ENCODE measurements at regions not wholly inside any gene's neighbourhood (a gene's known extent, or its start where the extent isn't known, plus 50 kb on each side); places are given as distances from the start of the nearest gene placed in this dataset.

- DNase-seq, result no peak
Measured at GRCh38 chr4:164357957-164358356, 396.0 kb upstream of the SMIM31 start.

- DNase-seq, result no peak
Measured at GRCh38 chr4:164358400-164358799, 395.5 kb upstream of the SMIM31 start.

- no peak for DNase-seq
Measured at GRCh38 chr4:164359881-164360280, 394.1 kb upstream of the SMIM31 start.

GRCh38 chr4:164368894-164369293, 385.0 kb upstream of the SMIM31 start:
- DNase-seq, result no peak

DNA sequence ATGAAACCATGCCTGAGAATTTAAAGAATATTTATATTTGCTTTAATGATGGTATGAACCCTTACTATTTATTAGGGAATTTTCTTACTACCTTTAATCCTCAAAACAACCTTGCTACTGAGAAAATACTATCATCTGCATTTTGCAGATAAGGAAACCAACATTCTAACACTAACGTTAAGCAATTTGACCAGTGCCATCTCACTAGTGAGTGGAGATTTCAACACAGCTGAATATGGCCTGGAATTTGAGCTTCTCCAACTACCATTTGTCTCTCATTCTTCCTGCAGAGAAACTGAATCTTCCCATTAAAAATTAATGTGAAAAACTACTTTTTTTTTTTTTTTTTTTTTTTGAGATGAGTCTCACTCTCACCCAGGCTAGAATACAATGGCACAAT, 380.9 kb upstream of the SMIM31 start:
- DNase-seq, result no peak

- no peak for DNase-seq
Measured at GRCh38 chr4:164377277-164377676, 376.7 kb upstream of the SMIM31 start.

DNA sequence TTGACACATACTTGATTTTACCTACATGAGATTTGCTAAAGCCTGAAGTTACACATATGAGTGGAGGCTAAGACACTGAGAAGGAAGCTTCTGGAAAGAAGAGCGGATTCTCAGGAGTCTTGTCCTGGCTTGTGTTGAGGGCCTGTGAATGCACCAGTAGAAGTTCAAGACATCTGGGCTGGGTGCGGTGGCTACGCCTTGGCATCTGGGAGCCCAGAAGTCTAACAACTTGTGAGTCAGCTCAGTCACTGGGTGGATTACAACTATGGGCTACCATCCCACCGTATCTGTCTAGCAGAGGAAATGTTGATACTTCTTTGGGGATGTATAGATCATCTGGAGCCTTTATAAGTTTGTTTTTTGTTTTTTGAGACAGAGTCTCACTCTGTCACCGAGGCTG, 375.6 kb upstream of the SMIM31 start:
- no peak for DNase-seq

DNA sequence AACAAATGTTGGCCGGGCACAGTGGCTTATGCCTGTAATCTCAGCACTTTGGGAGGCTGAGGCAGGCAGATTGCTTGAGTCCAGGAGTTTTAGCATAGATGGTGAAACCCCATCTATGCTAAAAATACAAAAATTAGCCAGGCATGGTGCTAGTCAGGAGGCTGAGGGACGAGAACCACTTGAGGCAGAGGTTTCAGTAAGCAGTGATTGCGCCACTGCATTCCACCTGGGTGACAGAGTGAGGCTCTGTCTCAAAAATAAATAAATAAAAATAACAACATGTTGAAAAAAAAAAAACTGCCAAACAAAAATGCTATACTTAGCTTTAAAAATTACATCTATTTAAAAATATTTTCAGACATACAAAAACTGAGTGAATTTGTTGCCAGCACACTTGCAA, 374.2 kb upstream of the SMIM31 start:
- DNase-seq, result no peak

DNA sequence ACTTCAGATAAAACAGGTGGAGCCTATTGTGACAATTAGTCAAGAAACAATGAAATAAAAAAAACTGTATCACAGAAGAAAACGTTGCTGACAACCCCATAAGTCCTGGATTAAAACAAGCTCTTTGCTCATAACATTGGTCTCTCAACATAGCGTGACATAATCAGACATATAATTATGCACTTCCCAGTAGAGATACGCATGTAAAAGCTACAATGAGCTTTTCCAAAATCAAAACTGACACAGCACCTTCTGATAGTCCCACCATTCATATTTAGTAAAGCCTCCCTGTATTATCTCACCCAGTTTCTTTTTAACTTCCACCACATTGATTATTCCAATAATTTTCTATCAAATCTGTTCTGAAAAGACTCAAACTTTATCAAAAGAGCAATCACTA, 372.1 kb upstream of the SMIM31 start:
- no peak for DNase-seq

DNA sequence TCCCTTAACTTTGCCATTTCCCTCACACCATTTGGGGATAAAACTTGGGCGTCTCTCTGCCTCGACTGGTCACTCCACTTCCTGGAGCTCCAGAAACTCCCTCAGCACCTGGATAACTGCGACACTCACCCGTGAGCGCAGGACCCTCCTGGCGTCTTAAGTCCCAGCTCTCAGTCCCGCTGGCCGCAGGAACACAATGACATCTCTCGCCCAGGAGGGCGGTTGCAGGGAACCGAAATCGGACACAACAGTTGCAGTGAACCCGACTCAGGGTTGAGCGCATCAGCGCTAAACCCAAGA, 370.9 kb upstream of the SMIM31 start:
- DNase-seq, result no peak

- no peak for DNase-seq
Measured at GRCh38 chr4:164383358-164384220, 370.3 kb upstream of the SMIM31 start.

- DNase-seq, result no peak
Measured at GRCh38 chr4:164384416-164384815, 369.5 kb upstream of the SMIM31 start.

DNA sequence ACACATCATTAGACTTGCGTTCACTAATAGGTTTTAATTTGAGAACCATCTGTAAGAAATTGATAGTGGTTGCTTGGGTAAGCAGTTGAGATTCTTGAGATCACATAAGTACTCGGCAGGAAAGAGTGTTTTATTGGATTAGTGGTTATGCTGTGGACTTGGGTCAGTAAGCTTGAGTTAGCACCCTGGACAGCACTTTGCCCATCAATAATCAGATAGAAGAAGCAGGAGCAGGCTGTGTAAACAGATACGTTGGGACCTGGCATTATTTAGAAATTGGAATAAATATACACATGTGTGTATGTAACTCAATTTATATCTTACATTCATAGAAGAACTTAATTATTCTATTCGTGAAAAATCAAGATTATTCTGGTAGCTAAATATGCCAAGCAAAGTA, 357.5 kb upstream of the SMIM31 start:
- DNase-seq, result no peak

GRCh38 chr4:164402554-164402953, 351.4 kb upstream of the SMIM31 start:
- DNase-seq, result no peak

- DNase-seq, result no peak
Measured at GRCh38 chr4:164405774-164406173, 348.2 kb upstream of the SMIM31 start.

DNA sequence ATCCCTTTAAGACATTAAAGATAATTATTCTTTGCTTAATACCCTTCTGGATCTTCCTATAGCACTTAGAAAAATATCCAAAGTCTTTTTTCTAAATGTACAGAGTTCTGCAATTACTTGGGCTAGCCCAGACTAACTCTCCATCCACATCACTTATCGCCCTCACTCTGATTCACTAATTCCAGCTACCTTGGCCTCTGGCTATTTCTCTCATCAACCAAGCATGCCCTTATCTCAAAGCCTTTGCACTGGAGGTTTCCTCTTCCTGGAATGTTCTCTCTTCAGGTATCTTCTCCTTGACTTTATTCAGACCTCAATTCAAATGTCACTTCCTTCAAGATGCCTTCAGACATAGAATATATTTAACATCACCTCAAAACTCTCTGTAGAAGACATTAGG, 345.1 kb upstream of the SMIM31 start:
- DNase-seq, result no peak

DNA sequence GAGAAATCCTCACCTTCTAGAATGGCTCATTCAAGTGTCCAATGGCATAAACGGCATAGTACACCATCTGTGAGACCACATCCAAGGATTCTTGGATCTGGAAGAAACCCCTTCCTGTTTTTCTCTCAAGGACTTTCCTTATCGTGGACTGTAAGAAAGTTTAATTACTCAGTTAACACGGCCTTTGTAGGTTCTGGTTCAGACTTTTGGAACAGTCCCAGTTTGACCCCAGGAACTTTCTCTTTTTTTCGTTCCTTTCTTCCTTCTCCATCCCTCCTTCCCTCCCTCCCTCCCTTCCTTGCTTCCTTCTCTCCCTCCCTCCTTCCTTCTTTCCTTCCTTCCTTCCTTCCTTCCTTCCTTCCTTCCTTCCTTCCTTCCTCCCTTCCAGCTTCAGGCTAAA, 343.5 kb upstream of the SMIM31 start:
- no peak for DNase-seq

DNA sequence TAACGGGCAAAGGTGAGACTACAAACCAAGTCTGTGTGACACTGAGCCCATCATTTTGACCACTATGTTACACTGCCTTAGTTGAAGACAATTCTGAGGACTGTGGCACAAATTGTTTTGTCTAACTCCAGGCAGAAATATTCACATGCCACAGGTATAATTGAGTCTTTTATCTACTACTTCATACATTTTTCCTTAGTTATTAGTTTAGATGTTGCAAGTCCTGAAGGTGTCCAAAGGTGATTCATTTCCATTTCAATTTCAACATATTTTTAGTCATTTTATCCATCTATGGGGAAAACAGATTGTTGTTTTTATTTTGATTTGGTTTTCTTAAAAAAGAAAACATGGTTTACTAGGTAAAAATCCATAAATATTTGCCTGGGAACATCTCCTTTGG, 341.7 kb upstream of the SMIM31 start:
- DNase-seq, result no peak

DNA sequence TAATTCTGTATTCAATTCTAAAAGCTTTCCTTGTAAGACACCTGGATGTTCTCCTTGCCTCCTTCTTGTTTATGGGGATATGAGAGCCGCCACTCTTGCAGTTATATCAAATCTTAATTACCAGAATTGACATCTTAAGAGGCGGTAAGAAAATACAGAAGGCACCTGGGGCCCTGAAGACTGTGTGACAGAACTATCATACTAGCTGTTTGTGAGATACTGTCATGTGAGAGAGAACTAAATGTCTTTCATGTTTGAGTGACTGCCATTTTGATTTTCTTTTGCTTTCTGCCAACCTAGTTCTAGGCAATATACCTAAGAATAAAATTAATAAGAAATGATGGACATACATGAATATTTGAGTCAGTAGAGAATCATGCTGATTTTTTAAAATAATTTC, 340.2 kb upstream of the SMIM31 start:
- DNase-seq, result no peak

DNA sequence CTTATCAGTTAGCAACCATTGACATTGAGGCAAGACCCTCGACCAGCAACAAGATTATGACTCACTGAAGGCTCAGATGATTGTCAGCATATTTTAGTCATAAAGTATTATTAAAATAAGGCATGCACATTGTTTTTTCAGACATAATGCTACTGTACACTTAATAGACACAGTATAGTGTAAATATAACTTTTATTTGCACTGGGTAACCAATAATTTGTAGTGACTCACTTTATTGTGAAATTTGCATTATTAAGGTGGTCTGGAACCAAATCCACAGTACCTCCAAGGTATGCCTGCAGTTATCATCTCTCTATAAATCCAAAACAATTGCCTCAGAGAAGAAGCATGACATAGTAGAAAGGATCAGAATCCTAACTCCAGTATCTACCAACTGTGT, 330.1 kb upstream of the SMIM31 start:
- DNase-seq, result no peak

DNA sequence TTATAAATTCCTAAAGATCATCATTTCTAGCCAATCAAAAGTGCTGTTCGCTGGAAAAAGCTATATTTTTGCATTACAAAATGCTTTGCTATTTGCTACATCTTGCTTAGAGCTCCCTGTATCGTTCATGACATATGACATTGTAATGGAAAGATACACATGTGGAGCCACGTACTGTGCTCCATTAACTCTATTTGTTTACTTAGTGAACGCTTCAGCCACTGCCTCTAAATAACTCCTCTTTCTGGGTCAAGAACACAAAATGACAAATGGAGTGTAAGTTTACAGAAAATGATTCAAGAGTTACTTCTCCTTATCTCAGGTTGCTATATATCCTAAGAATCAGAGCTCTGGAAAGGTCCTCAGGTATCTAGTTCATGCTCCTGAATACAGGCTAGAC, 329.1 kb upstream of the SMIM31 start:
- no peak for DNase-seq

- DNase-seq, result no peak
Measured at GRCh38 chr4:164428561-164428960, 325.4 kb upstream of the SMIM31 start.

- DNase-seq, result no peak
Measured at GRCh38 chr4:164438321-164438720, 315.6 kb upstream of the SMIM31 start.

GRCh38 chr4:164439037-164439436, 314.9 kb upstream of the SMIM31 start:
- no peak for DNase-seq

DNA sequence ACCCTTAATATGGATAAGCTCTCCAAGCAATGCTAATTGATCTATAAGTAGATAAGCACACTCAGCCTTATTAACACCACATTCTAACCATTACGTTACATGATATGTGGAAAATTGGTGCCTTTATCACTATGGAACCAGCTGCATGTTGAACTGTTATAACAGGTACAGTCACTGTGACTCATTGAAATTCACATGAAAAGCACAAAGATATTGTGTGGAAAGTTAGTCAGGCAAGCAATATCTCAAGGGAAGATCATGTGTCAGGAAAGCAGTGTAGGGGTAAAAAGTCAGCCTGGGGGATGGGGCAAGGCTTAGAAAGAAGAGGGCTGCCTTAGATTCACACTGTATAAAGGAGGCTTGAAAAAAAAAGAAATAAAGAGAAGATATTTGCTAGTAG, 313.7 kb upstream of the SMIM31 start:
- no peak for DNase-seq

GRCh38 chr4:164441109-164441508, 312.8 kb upstream of the SMIM31 start:
- DNase-seq, result no peak

Data from NCI-H2029 (cell line).